HEK293 (cell line): ENCODE measurements at regions not wholly inside any gene's neighbourhood (a gene's known extent, or its start where the extent isn't known, plus 50 kb on each side); places are given as distances from the start of the nearest gene placed in this dataset.

Experiments
- CTCF ChIP-seq: fragments of 450-650 bp; formaldehyde crosslinking; IDR thresholded peaks from 2 replicates; pipeline ENCODE4 v1.5.1; 2016; ENCODE audit warnings: missing biosample characterization, missing genetic modification characterization
- PATZ1 ChIP-seq: fragments of 450-650 bp; formaldehyde crosslinking; IDR thresholded peaks from 2 replicates; pipeline ENCODE4 v1.5.1; 2016; ENCODE audit warnings: missing biosample characterization, missing genetic modification characterization
- ZBTB17 ChIP-seq: fragments of 450-650 bp; formaldehyde crosslinking; IDR thresholded peaks from 2 replicates; pipeline ENCODE4 v1.5.1; 2016; ENCODE audit warnings: missing biosample characterization, missing genetic modification characterization
- ZFP3 ChIP-seq: fragments of 450-650 bp; formaldehyde crosslinking; IDR thresholded peaks from 2 replicates; pipeline ENCODE4 v1.5.1; 2016; ENCODE audit warnings: low read depth, missing biosample characterization, missing genetic modification characterization
- ZNF274 ChIP-seq, 2 experiments: fragments of 200-500 bp in 1 of 2; fragments of 450-650 bp in 1 of 2; sonication (Bioruptor generic) in 1 of 2; formaldehyde crosslinking in 1 of 2; IDR thresholded peaks; 2 replicates each; pipeline versions ENCODE4 v1.5.1 to v1.6.1; 2014 to 2016; ENCODE audit warnings: borderline replicate concordance in 1 of 2, inconsistent platforms in 1 of 2, low read length in 1 of 2, missing biosample characterization in 1 of 2, missing genetic modification characterization in 1 of 2
- ZNF350 ChIP-seq: fragments of 450-650 bp; formaldehyde crosslinking; IDR thresholded peaks from 2 replicates; pipeline ENCODE4 v1.5.0; 2017; ENCODE audit warnings: missing biosample characterization, mild to moderate bottlenecking, missing genetic modification characterization
- TF ChIP-seq, protein P1 (sequence below): sonication (generic); formaldehyde crosslinking; IDR thresholded peaks from 2 replicates; pipeline ENCODE4 v1.8.1; 2022; ENCODE audit warnings: mild to moderate bottlenecking, moderate library complexity, missing genetic modification reagents
- TF ChIP-seq, protein P2 (sequence below): fragments of 450-650 bp; formaldehyde crosslinking; IDR thresholded peaks from 2 replicates; pipeline ENCODE4 v1.5.1; 2017; ENCODE audit warnings: missing biosample characterization, missing genetic modification characterization

GRCh38 chr10:78936412-78937342 is 132.1 kb upstream of the ZMIZ1 start:
- TF ChIP-seq, protein P1, sequence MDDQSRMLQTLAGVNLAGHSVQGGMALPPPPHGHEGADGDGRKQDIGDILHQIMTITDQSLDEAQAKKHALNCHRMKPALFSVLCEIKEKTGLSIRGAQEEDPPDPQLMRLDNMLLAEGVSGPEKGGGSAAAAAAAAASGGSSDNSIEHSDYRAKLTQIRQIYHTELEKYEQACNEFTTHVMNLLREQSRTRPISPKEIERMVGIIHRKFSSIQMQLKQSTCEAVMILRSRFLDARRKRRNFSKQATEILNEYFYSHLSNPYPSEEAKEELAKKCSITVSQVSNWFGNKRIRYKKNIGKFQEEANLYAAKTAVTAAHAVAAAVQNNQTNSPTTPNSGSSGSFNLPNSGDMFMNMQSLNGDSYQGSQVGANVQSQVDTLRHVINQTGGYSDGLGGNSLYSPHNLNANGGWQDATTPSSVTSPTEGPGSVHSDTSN (CRISPR knock-in tag) = no peak
- TF ChIP-seq CTCF (tag by site-specific recombination) (no peak), ZNF350 (no peak), ZNF274 (IDR thresholded peaks at IDR 0.05; ENCODE audit: low read length) (no peak), ZNF274 (tag by site-specific recombination; IDR thresholded peaks at IDR 0.05; ENCODE audit: borderline replicate concordance) (no peak), ZBTB17 (tag by site-specific recombination) (no peak), ZFP3 (tag by site-specific recombination) (no peak), PATZ1 (tag by site-specific recombination) (no peak)
- TF ChIP-seq, protein P2, sequence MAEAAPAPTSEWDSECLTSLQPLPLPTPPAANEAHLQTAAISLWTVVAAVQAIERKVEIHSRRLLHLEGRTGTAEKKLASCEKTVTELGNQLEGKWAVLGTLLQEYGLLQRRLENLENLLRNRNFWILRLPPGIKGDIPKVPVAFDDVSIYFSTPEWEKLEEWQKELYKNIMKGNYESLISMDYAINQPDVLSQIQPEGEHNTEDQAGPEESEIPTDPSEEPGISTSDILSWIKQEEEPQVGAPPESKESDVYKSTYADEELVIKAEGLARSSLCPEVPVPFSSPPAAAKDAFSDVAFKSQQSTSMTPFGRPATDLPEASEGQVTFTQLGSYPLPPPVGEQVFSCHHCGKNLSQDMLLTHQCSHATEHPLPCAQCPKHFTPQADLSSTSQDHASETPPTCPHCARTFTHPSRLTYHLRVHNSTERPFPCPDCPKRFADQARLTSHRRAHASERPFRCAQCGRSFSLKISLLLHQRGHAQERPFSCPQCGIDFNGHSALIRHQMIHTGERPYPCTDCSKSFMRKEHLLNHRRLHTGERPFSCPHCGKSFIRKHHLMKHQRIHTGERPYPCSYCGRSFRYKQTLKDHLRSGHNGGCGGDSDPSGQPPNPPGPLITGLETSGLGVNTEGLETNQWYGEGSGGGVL (tag by site-specific recombination) = no peak
